ENCODE measurements at regions not wholly inside any gene's neighbourhood (a gene's known extent, or its start where the extent isn't known, plus 50 kb on each side); places are given as distances from the start of the nearest gene placed in this dataset.

GRCh38 chr14:100381395-100382105, 58.4 kb downstream of the SLC25A47 start:
- no peak for DNase-seq (ENCODE audit: low spot score)

GRCh38 chr14:100382106-100382455, 58.9 kb downstream of the SLC25A47 start:
- no peak for DNase-seq (ENCODE audit: low spot score)

- peak; percentile 65 for DNase-seq (ENCODE audit: low spot score)
These were observed 60.6 kb downstream of the SLC25A47 start for GRCh38 chr14:100383727-100384158.

- no peak for DNase-seq (ENCODE audit: low spot score)
These were observed 61.1 kb downstream of the SLC25A47 start for GRCh38 chr14:100384277-100384676.

GRCh38 chr14:100384819-100385813, 62.0 kb downstream of the SLC25A47 start:
- DNase-seq (ENCODE audit: low spot score): no peak

GRCh38 chr14:100386121-100386520, 63.0 kb downstream of the SLC25A47 start:
- no peak for DNase-seq (ENCODE audit: low spot score)

- DNase-seq (ENCODE audit: low spot score): no peak
These were observed 63.7 kb downstream of the SLC25A47 start for GRCh38 chr14:100386846-100387245.

GRCh38 chr14:100387450-100387849, 64.3 kb downstream of the SLC25A47 start:
- DNase-seq (ENCODE audit: low spot score): no peak

GRCh38 chr14:100388103-100389054, 65.2 kb downstream of the SLC25A47 start:
- DNase-seq (ENCODE audit: low spot score): no peak

- DNase-seq (ENCODE audit: low spot score): no peak
These were observed 66.5 kb downstream of the SLC25A47 start for GRCh38 chr14:100389497-100390104.

GRCh38 chr14:100391173-100391572, 68.0 kb downstream of the SLC25A47 start:
- no peak for DNase-seq (ENCODE audit: low spot score)

GRCh38 chr14:100391724-100392123, 68.6 kb downstream of the SLC25A47 start:
- no peak for DNase-seq (ENCODE audit: low spot score)

- DNase-seq (ENCODE audit: low spot score): no peak
These were observed 69.2 kb downstream of the SLC25A47 start for GRCh38 chr14:100392356-100392755.

GRCh38 chr14:100393362-100393761, 70.2 kb downstream of the SLC25A47 start:
- no peak for DNase-seq (ENCODE audit: low spot score)

- DNase-seq (ENCODE audit: low spot score): no peak
These were observed 71.0 kb downstream of the SLC25A47 start for GRCh38 chr14:100393906-100394732.

GRCh38 chr14:100394886-100395672, 71.9 kb downstream of the SLC25A47 start:
- no peak for DNase-seq (ENCODE audit: low spot score)

GRCh38 chr14:100396266-100396795, 73.2 kb downstream of the SLC25A47 start:
- no peak for DNase-seq (ENCODE audit: low spot score)

GRCh38 chr14:100397005-100397404, 73.9 kb downstream of the SLC25A47 start:
- DNase-seq (ENCODE audit: low spot score): no peak

- no peak for DNase-seq (ENCODE audit: low spot score)
These were observed 74.9 kb downstream of the SLC25A47 start for GRCh38 chr14:100398044-100398443.

Measured in germinal center (tissue), 1 donor.